ENCODE measurements at regions not wholly inside any gene's neighbourhood (a gene's known extent, or its start where the extent isn't known, plus 50 kb on each side); places are given as distances from the start of the nearest gene placed in this dataset.

- CTCF ChIA-PET (ENCODE audit: partially characterized antibody): interaction anchor here (1.7 to 1.8 kb wide), 2 partner anchors 11 to 158 kb away, joined by 4 to 6 read pairs; no protein-coding TSS in a partner anchor
- Histone ChIP-seq H2BK20ac (ENCODE audit: low read length) (no peak overlapping the region), H3K14ac (ENCODE audit: insufficient read length) (no peak overlapping the region), H3K79me2 (ENCODE audit: control insufficient read depth in 1 of 2, insufficient read depth in 2 of 2, low read length in 2 of 2) (no peaks in the 10 kb centered on the region), H3K23ac (ENCODE audit: insufficient read length) (no peak overlapping the region), H3K4me1 (replicated peaks in 1 of 4; ENCODE audit: control insufficient read depth in 3 of 4, insufficient read depth in 4 of 4, low read length in 3 of 4) (peaks cover 0 to 3% (median 0%) of the 10 kb centered on the region in 4 experiments; a peak in 1 of 7 replicates), H3K27ac (ENCODE audit: low read depth, low read length) (no peak overlapping the region), H4K91ac (replicated peaks; ENCODE audit: insufficient read length, low read length) (no peak overlapping the region), H3K56ac (replicated peaks; ENCODE audit: insufficient read length, low read depth, low read length) (no peak overlapping the region), H3K36me3 (ENCODE audit: control insufficient read depth in 2 of 4, insufficient read depth in 4 of 4, low read length in 3 of 4) (no peaks in the 10 kb centered on the region), H3K9ac (replicated peaks in 1 of 4; ENCODE audit: extremely low read depth in 1 of 4, low read depth in 3 of 4, low read length in 3 of 4) (no peak overlapping the region), H2AFZ (ENCODE audit: low read length) (no peak overlapping the region), H3K23me2 (ENCODE audit: low read depth, low read length) (no peaks in the 10 kb centered on the region), H2BK15ac (ENCODE audit: low read length) (no peak overlapping the region), H2AK5ac (ENCODE audit: low read depth, low read length) (no peak overlapping the region), H3K27me3 (replicated peaks in 1 of 4; ENCODE audit: control insufficient read depth in 3 of 4, extremely low read depth in 1 of 4, insufficient read depth in 3 of 4, low read length in 3 of 4) (no peaks in the 10 kb centered on the region; a peak in 1 of 7 replicates), H3K4me2 (ENCODE audit: insufficient read depth in 1 of 2, low read depth in 2 of 2, low read length in 2 of 2) (no peak overlapping the region), H2BK5ac (ENCODE audit: low read depth, low read length) (no peak overlapping the region), H2BK12ac (ENCODE audit: low read depth, low read length) (no peak overlapping the region), H3K18ac (ENCODE audit: extremely low read depth, low read length) (no peak overlapping the region), H4K8ac (ENCODE audit: extremely low read depth, insufficient read depth, low read length) (no peak overlapping the region), H4K5ac (ENCODE audit: insufficient read length, low read depth, low read length) (no peak overlapping the region), H3K79me1 (ENCODE audit: low read depth, low read length) (no peaks in the 10 kb centered on the region), H3K4me3 (ENCODE audit: extremely low read depth in 1 of 4, insufficient read depth in 2 of 4, low read depth in 3 of 4, low read length in 4 of 4) (no peak overlapping the region), H4K20me1 (replicated peaks in 1 of 2; ENCODE audit: control insufficient read depth in 1 of 2, insufficient read depth in 2 of 2, low read length in 2 of 2) (no peaks in the 10 kb centered on the region), H3K4ac (replicated peaks; ENCODE audit: insufficient read length, low read depth, low read length) (no peak overlapping the region), H2BK120ac (replicated peaks; ENCODE audit: low read depth, low read length) (no peak overlapping the region), H3K9me3 (ENCODE audit: insufficient read depth in 2 of 2, low read depth in 1 of 2, low read length in 1 of 2) (no peaks in the 10 kb centered on the region)
- WGBS, 2 experiments (ENCODE audit: extremely low coverage in 1 of 2, insufficient coverage in 1 of 2, insufficient read length in 1 of 2, insufficient replicate concordance in 2 of 2, low coverage in 1 of 2, low lambda C conversion rate in 2 of 2, missing lambda C conversion rate in 1 of 2): 83% methylated on average over 8 of the region's 8 CpGs; no CpG with 5 or more reads in 1 of the 2 experiments
- TF ChIP-seq SUZ12 (IDR thresholded peaks at IDR 0.05; ENCODE audit: low read length) (no peak), CHD1 (IDR thresholded peaks at IDR 0.05; ENCODE audit: low read depth, low read length) (no peak), TCF12 (IDR thresholded peaks at IDR 0.05; ENCODE audit: low read depth, low read length) (no peak), CBX5 (IDR thresholded peaks at IDR 0.05; ENCODE audit: low read depth, low read length) (no peak)
- no peak for DNase-seq (ENCODE audit: low read depth in 1 of 2, low spot score in 2 of 2)
- FAIRE-seq: no peak
- POLR2A ChIA-PET (ENCODE audit: partially characterized antibody): no interaction called here
Measured at GRCh38 chr6:118722829-118723813, 71.7 kb upstream of the CEP85L start.

All from H1 (cell line).